AG04450 (cell line): ENCODE measurements at regions not wholly inside any gene's neighbourhood (a gene's known extent, or its start where the extent isn't known, plus 50 kb on each side); places are given as distances from the start of the nearest gene placed in this dataset.

Experiments
- CTCF ChIA-PET: fragments of 300-600, 350-600 bp; formaldehyde crosslinking; extraction: SDS; loops from one replicate; lab custom pipeline; 2022; ENCODE audit warnings: antibody characterized with exemption, inconsistent platforms; lab: Charles Lee
- POLR2A ChIA-PET: fragments of 350-600 bp; formaldehyde crosslinking; extraction: SDS; loops from one replicate; lab custom pipeline; 2021; ENCODE audit warnings: antibody characterized with exemption, inconsistent platforms; lab: Yijun Ruan, JAX
- DNase-seq: peaks from one replicate; pipeline ENCODE4 v3.0.0-alpha.2; 2011; ENCODE audit warnings: low read depth, low spot score
- H3K27ac ChIP-seq: one replicate; pipeline ENCODE4 v1.5.1; 2012; ENCODE audit warnings: low read depth, low read length, control low read depth
- H3K27me3 ChIP-seq: one replicate; pipeline ENCODE4 v1.6.0; 2012; ENCODE audit warnings: low read length; ENCODE audit not compliant: control insufficient read depth, insufficient read depth
- H3K4me3 ChIP-seq: 2 replicates; pipeline ENCODE4 v1.5.1; 2011; ENCODE audit warnings: mild to moderate bottlenecking, low read depth, low read length, control low read depth
- H3K9me3 ChIP-seq: 2 replicates; pipeline ENCODE4 v1.5.1; 2012; ENCODE audit warnings: low read length; ENCODE audit not compliant: control insufficient read depth, insufficient read depth
- CTCF ChIP-seq: IDR thresholded peaks from 2 replicates; pipeline ENCODE4 v1.5.1; 2011; ENCODE audit warnings: low read depth, low read length, control low read depth, inconsistent platforms

- CTCF ChIA-PET: no interaction called here
- Histone ChIP-seq H3K4me3 (no peak overlapping the region), H3K27me3 (no peaks in the 10 kb centered on the region), H3K9me3 (no peaks in the 10 kb centered on the region), H3K27ac (no peak overlapping the region)
- no peak for TF ChIP-seq CTCF
- DNase-seq: no peak
- POLR2A ChIA-PET: no interaction called here
These were observed 101.2 kb upstream of the PRPS1L1 start for GRCh38 chr7:18128846-18129245.

DNA sequence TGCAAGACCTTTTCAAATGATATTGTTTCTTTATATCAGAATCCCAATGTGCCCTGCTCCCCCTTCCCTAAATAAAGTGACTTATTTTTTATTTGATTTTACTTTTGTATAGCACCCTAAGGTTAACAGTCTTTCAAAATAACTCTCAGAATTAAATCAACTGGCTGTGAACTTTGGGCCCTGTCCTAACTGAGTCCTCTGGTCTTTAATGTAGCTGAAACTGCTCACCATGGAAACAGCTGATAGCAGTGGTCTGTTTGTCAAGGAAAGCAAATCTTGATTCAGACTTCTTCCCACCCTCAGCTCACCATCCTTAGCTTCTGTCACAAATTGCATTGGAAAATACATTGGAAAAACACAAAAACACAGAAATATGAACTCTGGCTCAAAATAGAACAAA, 105.2 kb upstream of the PRPS1L1 start:
- no peak overlapping the region for H3K4me3 ChIP-seq
- no peaks in the 10 kb centered on the region for H3K9me3 ChIP-seq
- POLR2A ChIA-PET: no interaction called here
- no peaks in the 10 kb centered on the region for H3K27me3 ChIP-seq
- no peak overlapping the region for H3K27ac ChIP-seq
- TF ChIP-seq CTCF: no peak
- DNase-seq: no peak
- CTCF ChIA-PET: no interaction called here

GRCh38 chr7:18133921-18134320, 106.3 kb upstream of the PRPS1L1 start:
- ChIA-PET CTCF (interaction anchor here (0.5 kb wide), 1 partner anchor 375 kb away, joined by 5 read pairs; no protein-coding TSS in a partner anchor), POLR2A (no interaction called here)
- no peak for DNase-seq
- Histone ChIP-seq H3K27ac (no peak overlapping the region), H3K27me3 (no peaks in the 10 kb centered on the region), H3K4me3 (no peak overlapping the region), H3K9me3 (no peaks in the 10 kb centered on the region)
- TF ChIP-seq CTCF: no peak

DNA sequence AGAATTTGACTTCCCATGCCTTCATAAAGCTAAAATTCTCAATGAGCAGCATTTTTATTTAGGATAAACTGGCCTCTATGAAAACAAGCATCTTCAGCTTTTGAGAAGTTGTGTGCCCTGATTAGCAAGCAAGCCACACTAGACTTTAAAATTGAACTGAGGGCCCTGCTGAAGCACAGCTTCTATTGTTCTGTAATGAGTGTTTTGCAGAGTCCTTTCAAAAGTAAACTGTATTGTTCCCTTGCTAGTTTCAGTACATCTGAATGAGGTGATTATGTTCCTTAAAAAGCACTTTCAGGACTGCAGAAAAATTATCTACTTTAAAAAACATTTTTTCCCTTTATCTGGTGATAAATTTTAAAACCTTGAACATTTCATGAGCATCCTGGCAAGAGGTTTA, 113.3 kb upstream of the PRPS1L1 start:
- ChIA-PET POLR2A (no interaction called here), CTCF (no interaction called here)
- no peak for TF ChIP-seq CTCF

GRCh38 chr7:18144166-18144565, 116.5 kb upstream of the PRPS1L1 start:
- Histone ChIP-seq H3K27ac (no peak overlapping the region), H3K9me3 (no peaks in the 10 kb centered on the region), H3K27me3 (peaks cover 2% of the 10 kb centered on the region), H3K4me3 (no peak overlapping the region)
- POLR2A ChIA-PET: no interaction called here
- CTCF ChIA-PET: no interaction called here
- no peak for TF ChIP-seq CTCF
- DNase-seq: no peak

More for the DNA sequence above, 113.3 kb upstream of the PRPS1L1 start:
- peaks cover 2% of the 10 kb centered on the region for H3K27me3 ChIP-seq
- H3K9me3 ChIP-seq: no peaks in the 10 kb centered on the region
- no peak for DNase-seq
- H3K27ac ChIP-seq: no peak overlapping the region
- H3K4me3 ChIP-seq: no peak overlapping the region
